ENCODE measurements at regions not wholly inside any gene's neighbourhood (a gene's known extent, or its start where the extent isn't known, plus 50 kb on each side); places are given as distances from the start of the nearest gene placed in this dataset.

- TF ChIP-seq CTCF (IDR thresholded peaks at IDR 0.05): no peak
- H3K27me3 Mint-ChIP-seq: no peaks in the 10 kb centered on the region
- POLR2A ChIA-PET: no interaction called here
Observed at GRCh38 chr5:81899123-81899522, 72.7 kb upstream of the ATG10 start.

GRCh38 chr5:81898403-81898802, 73.4 kb upstream of the ATG10 start:
- CTCF ChIA-PET: no interaction called here
- ATAC-seq (ENCODE audit: low read depth): no peak
- no peak for TF ChIP-seq CTCF (IDR thresholded peaks at IDR 0.05)

More at GRCh38 chr5:81899123-81899522, 72.7 kb upstream of the ATG10 start:
- Mint-ChIP-seq H3K9me3 (peaks cover 14% of the 10 kb centered on the region), H3K4me3 (no peak overlapping the region), H3K27ac (no peak overlapping the region), H3K36me3 (ENCODE audit: low read depth) (no peaks in the 10 kb centered on the region), H3K4me1 (peaks cover 3% of the 10 kb centered on the region)
- ATAC-seq (ENCODE audit: low read depth): no peak
- DNase-seq: no peak
- CTCF ChIA-PET: no interaction called here
- intact Hi-C loops (cut with micrococcal nuclease): no loop called here

GRCh38 chr5:81896764-81897163, 75.1 kb upstream of the ATG10 start:
- no peak for TF ChIP-seq CTCF (IDR thresholded peaks at IDR 0.05)
- CTCF ChIA-PET: no interaction called here
- DNase-seq (no peak), ATAC-seq (ENCODE audit: low read depth) (no peak)
- Mint-ChIP-seq H3K36me3 (ENCODE audit: low read depth) (no peaks in the 10 kb centered on the region), H3K4me3 (no peak overlapping the region), H3K27me3 (no peaks in the 10 kb centered on the region), H3K27ac (no peak overlapping the region), H3K9me3 (peaks cover 17% of the 10 kb centered on the region), H3K4me1 (peaks cover 3% of the 10 kb centered on the region)
- POLR2A ChIA-PET: no interaction called here
- intact Hi-C loops (cut with micrococcal nuclease): no loop called here

More at GRCh38 chr5:81898403-81898802, 73.4 kb upstream of the ATG10 start:
- Mint-ChIP-seq H3K4me3 (no peak overlapping the region), H3K9me3 (peaks cover 14% of the 10 kb centered on the region), H3K27me3 (no peaks in the 10 kb centered on the region), H3K4me1 (peaks cover 3% of the 10 kb centered on the region), H3K36me3 (ENCODE audit: low read depth) (no peaks in the 10 kb centered on the region), H3K27ac (peak overlapping the region; percentile 15)
- no peak for DNase-seq
- intact Hi-C loops (cut with micrococcal nuclease): no loop called here
- POLR2A ChIA-PET: no interaction called here

GRCh38 chr5:81895307-81895706, 76.5 kb upstream of the ATG10 start:
- Mint-ChIP-seq H3K27ac (no peak overlapping the region), H3K27me3 (no peaks in the 10 kb centered on the region), H3K36me3 (ENCODE audit: low read depth) (no peaks in the 10 kb centered on the region), H3K9me3 (peaks cover 16% of the 10 kb centered on the region), H3K4me1 (peaks cover 3% of the 10 kb centered on the region), H3K4me3 (no peak overlapping the region)
- TF ChIP-seq CTCF (IDR thresholded peaks at IDR 0.05): no peak
- DNase-seq (no peak), ATAC-seq (ENCODE audit: low read depth) (no peak)
- intact Hi-C loops (cut with micrococcal nuclease): no loop called here
- ChIA-PET POLR2A (no interaction called here), CTCF (no interaction called here)

DNA sequence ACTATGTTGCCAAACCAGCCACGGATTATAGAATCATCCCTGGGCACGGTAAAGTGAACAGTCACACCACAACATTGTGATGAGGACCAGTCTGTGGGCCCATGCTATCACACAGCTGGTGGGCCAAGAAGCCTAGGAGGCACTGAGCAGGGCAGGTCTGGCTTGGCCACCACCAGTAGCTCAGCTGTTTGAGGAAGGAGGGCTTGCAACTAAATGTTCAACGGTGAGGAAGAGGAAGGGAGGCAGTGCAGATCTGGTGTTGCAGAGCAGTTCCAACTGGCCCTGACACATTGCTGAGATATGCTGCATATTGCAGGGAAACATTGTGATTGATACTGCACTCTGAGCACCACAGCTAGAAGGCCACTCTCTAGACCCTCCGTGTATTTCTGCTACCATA, 77.9 kb upstream of the ATG10 start:
- no peak for TF ChIP-seq CTCF (IDR thresholded peaks at IDR 0.05)
- CTCF ChIA-PET: no interaction called here
- Mint-ChIP-seq H3K27ac (no peak overlapping the region), H3K4me3 (no peak overlapping the region), H3K36me3 (ENCODE audit: low read depth) (no peaks in the 10 kb centered on the region), H3K9me3 (peaks cover 18% of the 10 kb centered on the region), H3K4me1 (peaks cover 3% of the 10 kb centered on the region), H3K27me3 (peaks cover 4% of the 10 kb centered on the region)
- POLR2A ChIA-PET: no interaction called here
- DNase-seq (no peak), ATAC-seq (ENCODE audit: low read depth) (no peak)
- intact Hi-C loops (cut with micrococcal nuclease): no loop called here
